ENCODE measurements at regions not wholly inside any gene's neighbourhood (a gene's known extent, or its start where the extent isn't known, plus 50 kb on each side); places are given as distances from the start of the nearest gene placed in this dataset.

GRCh38 chr2:43106559-43107527 lies 119.6 kb downstream of the ZFP36L2 start:
- DNase-seq (ENCODE audit: low read depth in 2 of 2): no peak

DNA sequence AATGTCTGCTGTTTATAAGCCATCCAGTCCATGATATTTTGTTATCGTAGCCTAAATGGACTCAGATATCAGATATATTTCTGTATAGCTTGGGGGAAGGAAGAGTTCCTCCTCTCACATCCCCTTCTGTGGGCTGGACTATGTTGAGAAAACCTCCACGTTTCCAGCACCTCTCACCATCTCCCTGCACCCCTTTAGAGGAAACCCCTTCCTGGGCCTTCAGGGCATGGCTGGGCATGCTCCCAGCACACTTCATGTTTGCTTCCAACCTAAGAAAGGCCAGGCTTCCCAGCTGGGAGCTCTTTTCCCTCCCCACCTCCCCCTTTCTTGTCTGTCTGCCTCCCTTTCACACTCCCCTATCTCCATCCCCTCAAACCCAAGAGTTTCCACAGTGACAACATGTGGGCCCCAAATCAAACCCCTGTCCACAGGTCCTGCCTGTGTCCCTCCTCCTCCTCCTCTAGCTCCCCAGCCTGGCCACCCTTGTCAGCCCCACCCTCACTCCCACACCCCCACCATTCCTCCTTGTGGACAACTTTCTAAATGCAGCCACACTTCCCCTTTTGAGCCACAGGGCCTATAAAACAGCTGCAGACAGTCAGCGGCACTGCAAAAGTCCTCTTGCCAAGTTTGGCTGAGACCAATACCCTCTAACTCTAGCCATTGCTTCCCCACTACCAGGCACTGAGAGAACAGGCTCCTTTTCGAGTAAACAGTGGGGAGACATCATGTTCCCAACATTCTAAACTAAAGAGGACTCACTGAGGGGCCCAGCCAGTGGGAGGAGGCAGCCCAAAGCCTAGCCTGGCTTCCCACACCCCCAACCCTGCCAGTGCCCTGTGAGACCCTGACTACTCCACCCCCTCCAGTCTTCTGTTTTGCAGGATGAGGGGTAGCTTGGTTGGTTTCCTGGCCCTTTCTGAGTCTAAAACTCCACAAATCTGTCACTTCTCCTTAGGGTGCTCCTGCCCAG lies 120.5 kb downstream of the ZFP36L2 start:
- DNase-seq (ENCODE audit: low read depth in 2 of 2): no peak

GRCh38 chr2:43104763-43105162 lies 121.6 kb downstream of the ZFP36L2 start:
- DNase-seq (ENCODE audit: low read depth in 2 of 2): no peak

- DNase-seq (ENCODE audit: low read depth in 2 of 2): no peak
These were observed 122.3 kb downstream of the ZFP36L2 start for GRCh38 chr2:43104106-43104505.

- DNase-seq (ENCODE audit: low read depth in 2 of 2): no peak
These were observed 123.4 kb downstream of the ZFP36L2 start for GRCh38 chr2:43103093-43103404.

- DNase-seq (ENCODE audit: low read depth in 2 of 2): no peak
These were observed 123.9 kb downstream of the ZFP36L2 start for GRCh38 chr2:43102366-43103092.

GRCh38 chr2:43101751-43102150 lies 124.7 kb downstream of the ZFP36L2 start:
- no peak for DNase-seq (ENCODE audit: low read depth in 2 of 2)

DNA sequence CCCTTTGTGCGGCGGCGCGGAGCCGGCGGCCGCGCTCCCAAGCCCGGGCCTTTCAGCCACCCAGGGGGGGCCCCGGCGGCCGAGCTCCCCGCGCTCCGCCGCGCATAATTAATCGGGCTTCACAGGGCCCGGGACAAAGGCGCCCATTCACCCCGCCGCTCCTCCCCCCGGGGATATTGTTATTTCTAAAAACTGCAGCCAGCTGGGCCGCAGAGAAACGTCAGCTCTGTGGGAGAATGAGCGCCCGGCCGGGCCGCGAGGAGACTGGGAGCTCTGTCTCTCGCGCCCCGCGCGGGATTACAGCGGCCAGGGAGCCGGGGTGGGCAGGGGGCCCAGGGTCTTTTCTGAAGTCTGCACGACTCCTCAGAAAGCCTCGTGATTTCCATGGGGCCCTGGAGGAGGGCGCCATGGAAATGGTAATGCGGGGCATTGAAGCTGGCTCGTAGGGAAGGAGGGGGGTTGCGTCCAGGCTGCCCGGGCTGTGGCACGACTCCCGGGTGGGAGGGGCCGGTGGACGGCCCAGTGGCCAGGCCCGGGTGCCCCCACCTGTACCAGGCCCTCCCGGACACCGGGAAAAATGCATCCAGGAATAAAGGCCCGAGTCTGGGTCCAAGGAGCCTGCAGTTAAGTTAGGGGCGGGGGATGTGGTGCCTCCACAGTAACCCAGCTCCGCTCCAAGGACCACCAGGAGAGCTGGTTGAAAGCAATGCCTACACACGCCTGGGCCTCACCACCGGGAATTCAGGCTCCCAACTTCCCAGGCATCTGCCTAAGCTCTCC lies 125.3 kb downstream of the ZFP36L2 start:
- no peak for DNase-seq (ENCODE audit: low read depth in 2 of 2)

DNA sequence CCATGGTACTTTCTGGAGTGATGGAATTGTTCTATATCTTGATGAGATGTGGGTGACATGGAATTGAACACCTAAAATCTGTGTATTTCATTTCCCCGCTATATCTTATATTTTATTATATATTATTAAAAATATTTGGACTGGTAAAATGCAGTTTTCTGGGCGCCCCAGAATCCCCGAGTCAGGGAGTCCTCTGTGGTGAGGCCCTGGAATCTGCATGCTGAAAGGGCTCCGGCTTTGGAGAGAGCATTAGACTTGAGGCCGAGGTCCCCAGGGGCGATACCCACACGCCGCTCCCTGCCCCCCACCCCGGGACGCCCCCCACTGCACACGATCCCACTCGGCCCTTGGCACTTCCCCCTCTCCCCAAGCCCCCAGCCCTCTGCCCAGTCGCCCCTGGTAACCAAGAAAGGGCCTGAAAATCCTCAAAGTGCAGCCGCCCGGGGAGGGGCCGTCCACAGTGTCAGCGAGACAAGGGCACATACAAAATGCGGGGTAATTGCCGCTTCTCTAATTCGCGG lies 126.0 kb downstream of the ZFP36L2 start:
- no peak for DNase-seq (ENCODE audit: low read depth in 2 of 2)

DNA sequence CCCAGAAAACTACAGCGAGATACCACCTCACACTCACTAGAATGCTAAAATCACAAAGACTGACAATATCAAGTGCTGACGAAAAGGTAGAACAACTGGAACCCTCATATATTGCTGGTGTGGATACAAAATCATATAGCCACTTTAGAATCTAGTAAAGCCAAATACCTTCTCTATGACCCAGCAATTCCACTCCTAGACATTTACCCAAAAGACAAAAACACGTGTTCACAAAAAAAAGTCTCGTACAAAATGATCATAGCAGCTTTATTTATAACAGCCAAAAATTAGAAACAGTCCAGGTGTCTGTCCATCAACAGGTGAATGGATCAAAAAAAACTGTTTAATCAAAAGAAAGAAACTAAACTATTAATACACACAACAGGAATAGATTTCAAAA lies 126.6 kb downstream of the ZFP36L2 start:
- no peak for DNase-seq (ENCODE audit: low read depth in 2 of 2)

GRCh38 chr2:43098539-43098938 lies 127.9 kb downstream of the ZFP36L2 start:
- DNase-seq (ENCODE audit: low read depth in 2 of 2): no peak

GRCh38 chr2:43097644-43098408 lies 128.6 kb downstream of the ZFP36L2 start:
- DNase-seq (ENCODE audit: low read depth in 2 of 2): no peak

GRCh38 chr2:43095533-43096295 lies 130.7 kb downstream of the ZFP36L2 start:
- no peak for DNase-seq (ENCODE audit: low read depth in 2 of 2)

DNA sequence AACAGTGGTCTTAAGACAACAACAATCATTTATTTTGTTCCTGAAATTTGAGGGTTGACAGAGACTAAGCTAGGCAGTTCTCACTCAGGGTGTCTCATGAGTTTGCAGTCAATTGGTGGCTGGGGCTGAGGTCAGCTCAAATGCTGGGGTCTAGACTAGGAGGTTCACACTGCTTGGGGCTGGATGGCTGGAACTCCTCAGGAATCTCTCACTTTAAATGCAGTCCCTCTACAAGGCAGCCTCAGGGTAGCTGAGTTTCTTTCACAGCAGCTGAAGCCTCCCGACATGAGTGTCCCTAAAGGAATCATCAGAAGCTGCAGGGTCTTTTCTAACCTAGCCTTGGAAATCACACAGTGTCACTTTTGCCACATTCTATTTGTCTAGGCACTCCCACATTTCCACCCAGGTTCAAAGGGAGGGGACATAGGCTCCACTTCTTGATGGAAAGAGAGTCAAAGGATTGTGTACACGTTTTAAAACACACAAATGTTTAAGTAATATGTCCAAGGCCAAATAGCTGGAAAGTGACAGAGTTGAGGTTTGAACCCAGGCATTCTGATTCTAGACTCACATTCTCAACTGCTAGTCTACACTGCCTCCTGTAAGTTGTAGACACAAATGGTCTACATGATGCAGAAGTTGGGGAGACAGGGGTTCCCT lies 133.8 kb downstream of the ZFP36L2 start:
- no peak for DNase-seq (ENCODE audit: low read depth in 2 of 2)

- no peak for DNase-seq (ENCODE audit: low read depth in 2 of 2)
These were observed 136.1 kb downstream of the ZFP36L2 start for GRCh38 chr2:43090317-43090716.

DNA sequence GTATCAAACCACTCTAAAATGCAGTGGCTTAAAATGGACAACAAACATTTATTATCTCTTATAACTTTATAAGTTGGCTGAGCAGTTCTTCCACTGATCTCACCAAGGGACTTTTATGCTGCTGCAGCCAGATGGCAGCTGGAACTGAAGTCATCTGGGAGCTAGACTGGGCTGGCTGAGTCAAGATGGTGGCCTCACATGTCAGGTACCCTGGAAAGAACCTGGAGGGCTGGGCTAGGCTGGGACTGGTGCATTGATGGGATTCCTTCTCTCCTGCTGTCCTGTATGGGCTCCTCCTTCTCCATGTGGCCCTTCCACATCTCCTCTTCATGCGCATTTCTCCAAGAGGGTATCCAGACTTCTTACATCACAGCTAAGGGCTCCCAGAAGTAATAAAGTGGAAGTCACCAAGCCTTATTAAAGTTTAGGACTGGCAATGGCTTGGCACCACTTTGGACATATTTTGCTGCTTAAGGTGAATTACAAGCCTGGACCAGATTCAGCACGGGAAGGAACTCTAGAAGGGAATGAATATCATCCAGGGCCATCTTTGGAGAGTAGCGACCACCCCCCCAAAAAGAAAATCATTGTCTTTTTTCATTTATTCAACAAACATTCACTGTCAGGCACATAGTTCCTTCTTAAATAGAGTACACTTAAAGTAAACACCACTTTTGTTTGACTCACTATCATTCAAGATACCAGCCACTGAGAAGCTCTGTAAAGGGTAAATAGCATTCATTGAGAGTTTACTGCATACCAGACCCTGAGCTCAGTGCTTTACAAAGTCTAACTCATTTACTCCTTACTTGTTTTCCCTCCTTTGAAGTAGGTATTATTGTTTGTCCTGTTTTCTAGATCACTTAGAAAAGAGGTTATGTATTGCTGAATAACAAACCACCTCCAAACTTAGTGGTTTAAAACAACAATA lies 138.0 kb downstream of the ZFP36L2 start:
- DNase-seq (ENCODE audit: low read depth in 2 of 2): no peak

GRCh38 chr2:43087413-43087812 lies 139.0 kb downstream of the ZFP36L2 start:
- DNase-seq (ENCODE audit: low read depth in 2 of 2): no peak

Measured in stimulated activated CD8-positive, alpha-beta memory T cell treated with anti-CD3 and anti-CD28 coated beads, Interleukin-2, amount 100 ng/mL, for 48 hours (primary cell).